WTC11 (cell line): ENCODE measurements at regions not wholly inside any gene's neighbourhood (a gene's known extent, or its start where the extent isn't known, plus 50 kb on each side); places are given as distances from the start of the nearest gene placed in this dataset.

Experiments used
- ARID4B ChIP-seq: sonication (generic); formaldehyde crosslinking; IDR thresholded peaks from 2 replicates; pipeline ENCODE4 v1.8.0; 2023; ENCODE audit warnings: missing genetic modification reagents, mild to moderate bottlenecking, borderline replicate concordance
- CREB1 ChIP-seq: sonication (generic); formaldehyde crosslinking; IDR thresholded peaks from 2 replicates; pipeline ENCODE4 v1.8.0; 2023; ENCODE audit warnings: mild to moderate bottlenecking, missing genetic modification reagents
- CTCF ChIP-seq: fragments of 200-600 bp; IDR thresholded peaks from 2 replicates; pipeline ENCODE4 v1.8.0; 2022; ENCODE audit warnings: antibody characterized with exemption
- GABPB1 ChIP-seq: sonication (generic); formaldehyde crosslinking; IDR thresholded peaks from 2 replicates; pipeline ENCODE4 v1.8.1; 2023; ENCODE audit warnings: mild to moderate bottlenecking, missing genetic modification reagents
- IRF2 ChIP-seq: sonication (generic); formaldehyde crosslinking; IDR thresholded peaks from 2 replicates; pipeline ENCODE4 v1.8.0; 2022; ENCODE audit warnings: low read depth, missing genetic modification reagents, borderline replicate concordance
- MAX ChIP-seq: sonication (generic); formaldehyde crosslinking; IDR thresholded peaks from 2 replicates; pipeline ENCODE4 v1.8.0; 2022; ENCODE audit warnings: mild to moderate bottlenecking, missing genetic modification reagents
- NR2C2 ChIP-seq: sonication (generic); formaldehyde crosslinking; IDR thresholded peaks from 2 replicates; pipeline ENCODE4 v1.8.0; 2022; ENCODE audit warnings: mild to moderate bottlenecking, missing genetic modification reagents
- TEAD4 ChIP-seq: sonication (generic); formaldehyde crosslinking; IDR thresholded peaks from 2 replicates; pipeline ENCODE4 v1.8.0; 2022; ENCODE audit warnings: mild to moderate bottlenecking, missing genetic modification reagents
- USF2 ChIP-seq: sonication (generic); formaldehyde crosslinking; IDR thresholded peaks from 2 replicates; pipeline ENCODE4 v1.8.1; 2023; ENCODE audit warnings: mild to moderate bottlenecking, missing genetic modification reagents, moderate library complexity
- ZNF396 ChIP-seq: fragments of 250-450 bp; sonication (Bioruptor Pico); IDR thresholded peaks from 2 replicates; pipeline ENCODE4 v1.8.0; 2021; ENCODE audit warnings: mild to moderate bottlenecking, moderate library complexity, borderline replicate concordance

GRCh38 chr5:43804041-43804440 is 201.1 kb downstream of the NNT start:
- TF ChIP-seq CTCF (no peak), TEAD4 (CRISPR knock-in tag) (no peak), NR2C2 (CRISPR knock-in tag) (no peak), GABPB1 (CRISPR knock-in tag) (no peak), ZNF396 (CRISPR knock-in tag) (no peak), ARID4B (CRISPR knock-in tag) (no peak), MAX (CRISPR knock-in tag) (no peak), CREB1 (CRISPR knock-in tag) (no peak), USF2 (no peak), IRF2 (CRISPR knock-in tag) (no peak)
